Activated gamma-delta T cell treated with Interleukin-2 at 50 U/mL for 16 hours (primary cell): ENCODE measurements at regions not wholly inside any gene's neighbourhood (a gene's known extent, or its start where the extent isn't known, plus 50 kb on each side); places are given as distances from the start of the nearest gene placed in this dataset.
"Not testable (repeated sequence)": the region's sequence is repeated elsewhere in the genome, so short reads cannot be mapped to it uniquely, and the experiment has no call there.

Experiments used
- DNase-seq: peaks from one replicate; pipeline ENCODE4 v3.0.0-alpha.2; 2020

DNA sequence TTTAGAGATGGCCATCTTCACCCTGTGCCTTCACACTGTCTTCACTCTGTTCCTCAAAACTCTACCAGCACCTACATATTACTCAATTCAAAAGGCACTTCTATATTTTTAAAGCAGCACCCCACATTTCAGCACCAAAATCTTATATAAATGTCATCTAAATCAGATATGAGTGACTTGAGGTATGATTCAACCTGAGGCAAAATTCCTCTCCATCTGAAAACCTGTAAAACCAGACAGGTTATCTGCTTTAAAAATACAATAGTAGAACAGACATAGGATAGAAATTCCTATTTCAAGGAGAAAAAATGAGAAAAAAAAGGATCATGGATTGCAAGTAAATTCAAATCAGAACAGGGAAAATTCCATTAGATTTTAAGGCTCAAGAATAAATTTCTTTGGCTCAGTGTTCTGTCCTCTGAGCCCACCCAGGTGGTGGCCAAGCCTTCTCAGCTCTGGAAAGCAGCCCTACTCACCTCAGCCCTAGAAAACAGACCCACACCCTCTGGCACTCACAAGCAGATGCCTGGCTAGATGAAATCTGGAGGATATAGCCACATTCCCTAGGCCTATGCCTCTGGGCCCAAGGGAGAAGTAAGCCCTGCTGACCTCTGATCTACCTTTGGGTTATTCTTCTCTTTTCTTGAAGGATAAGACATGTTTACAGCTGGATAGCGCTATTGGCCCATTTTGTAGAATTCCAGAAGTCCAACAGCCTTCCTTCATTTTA, 211.1 kb upstream of the XIST start:
- DNase-seq, result no peak

GRCh38 chrX:74061879-74062278, 209.4 kb upstream of the XIST start:
- no peak for DNase-seq

GRCh38 chrX:74049126-74049525, 196.6 kb upstream of the XIST start:
- no peak for DNase-seq

DNA sequence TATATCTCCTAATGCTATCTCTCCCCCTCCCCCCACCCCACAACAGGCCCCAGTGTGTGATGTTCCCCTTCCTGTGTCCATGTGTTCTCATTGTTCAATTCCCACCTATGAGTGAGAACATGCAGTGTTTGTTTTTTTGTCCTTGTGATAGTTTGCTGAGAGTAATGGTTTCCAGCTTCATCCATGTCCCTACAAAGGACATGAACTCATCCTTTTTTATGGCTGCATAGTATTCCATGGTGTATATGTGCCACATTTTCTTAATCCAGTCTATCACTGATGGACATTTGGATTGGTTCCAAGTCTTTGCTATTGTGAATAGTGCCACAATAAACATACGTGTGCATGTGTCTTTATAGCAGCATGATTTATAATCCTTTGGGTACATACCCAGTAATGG, 181.6 kb upstream of the XIST start:
- DNase-seq, result not testable (repeated sequence)

- DNase-seq, result not testable (repeated sequence)
Observed at GRCh38 chrX:74031527-74031926, 179.0 kb upstream of the XIST start.

DNA sequence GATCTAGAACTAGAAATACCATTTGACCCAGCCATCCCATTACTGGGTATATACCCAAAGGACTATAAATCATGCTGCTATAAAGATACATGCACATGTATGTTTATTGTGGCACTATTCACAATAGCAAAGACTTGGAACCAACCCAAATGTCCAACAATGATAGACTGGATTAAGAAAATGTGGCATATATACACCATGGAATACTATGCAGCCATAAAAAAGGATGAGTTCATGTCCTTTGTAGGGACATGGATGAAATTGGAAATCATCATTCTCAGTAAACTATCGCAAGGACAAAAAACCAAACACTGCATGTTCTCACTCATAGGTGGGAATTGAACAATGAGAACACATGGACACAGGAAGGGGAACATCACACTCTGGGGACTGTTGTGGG, 178.3 kb upstream of the XIST start:
- not testable (repeated sequence) for DNase-seq

DNA sequence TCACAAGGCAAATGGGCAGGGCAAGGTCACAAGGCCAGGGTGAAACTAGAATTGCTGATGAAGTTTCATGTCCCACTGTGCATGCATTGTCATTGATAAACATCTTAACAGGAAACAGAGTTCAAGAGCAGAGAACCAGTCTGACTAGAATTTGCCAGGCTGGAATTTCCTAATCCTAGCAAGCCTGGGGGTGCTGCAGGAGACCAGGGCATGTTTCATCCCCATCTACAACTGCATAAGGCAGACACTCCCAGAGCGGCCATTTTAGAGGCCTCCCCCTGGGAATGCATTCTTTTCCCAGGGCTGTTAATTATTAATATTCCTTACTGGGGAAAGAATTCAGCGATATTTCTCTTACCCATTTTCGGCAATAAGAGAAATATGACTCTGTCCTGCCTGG, 172.6 kb upstream of the XIST start:
- DNase-seq, result not testable (repeated sequence)

GRCh38 chrX:74023203-74023602, 170.7 kb upstream of the XIST start:
- DNase-seq, result no peak

- DNase-seq, result no peak
Observed at GRCh38 chrX:74018253-74018652, 165.7 kb upstream of the XIST start.

DNA sequence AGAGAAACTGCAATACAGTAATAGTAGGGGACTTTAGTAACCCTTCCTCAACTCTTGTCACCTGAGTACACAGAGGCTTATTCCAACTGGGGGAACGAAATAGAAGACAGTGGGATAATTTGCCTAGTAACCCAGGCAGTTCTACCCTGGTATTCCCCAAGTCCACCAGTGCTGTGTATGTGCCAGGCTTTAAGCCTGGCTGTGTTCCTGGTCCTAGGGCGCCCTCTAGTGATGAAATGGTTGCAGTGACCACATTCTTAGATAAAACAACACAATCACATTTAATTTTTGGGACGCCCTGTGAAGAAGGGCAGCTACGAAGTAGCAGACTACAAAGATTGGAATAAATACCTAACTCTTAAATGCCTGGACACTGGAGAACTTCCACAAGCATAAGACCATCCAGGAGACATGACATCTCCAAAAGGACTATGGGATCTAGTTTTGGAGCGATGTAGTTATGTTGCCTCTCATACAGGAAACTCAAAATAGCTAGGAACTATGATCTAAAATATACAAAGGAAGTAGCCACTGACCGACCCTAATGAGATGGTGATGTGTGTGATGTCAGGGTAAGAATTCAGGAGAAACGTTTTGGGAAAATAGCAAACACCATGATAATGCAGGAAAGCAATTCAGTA, 163.0 kb upstream of the XIST start:
- DNase-seq, result peak; percentile 69

- DNase-seq, result no peak
Observed at GRCh38 chrX:74009041-74009440, 156.5 kb upstream of the XIST start.

- DNase-seq, result no peak
Observed at GRCh38 chrX:73992019-73992418, 139.5 kb upstream of the XIST start.

- DNase-seq, result no peak
Observed at GRCh38 chrX:73987166-73987565, 134.7 kb upstream of the XIST start.

GRCh38 chrX:73979551-73980131, 127.1 kb upstream of the XIST start:
- DNase-seq, result no peak

- no peak for DNase-seq
Observed at GRCh38 chrX:73977542-73978169, 125.1 kb upstream of the XIST start.

DNA sequence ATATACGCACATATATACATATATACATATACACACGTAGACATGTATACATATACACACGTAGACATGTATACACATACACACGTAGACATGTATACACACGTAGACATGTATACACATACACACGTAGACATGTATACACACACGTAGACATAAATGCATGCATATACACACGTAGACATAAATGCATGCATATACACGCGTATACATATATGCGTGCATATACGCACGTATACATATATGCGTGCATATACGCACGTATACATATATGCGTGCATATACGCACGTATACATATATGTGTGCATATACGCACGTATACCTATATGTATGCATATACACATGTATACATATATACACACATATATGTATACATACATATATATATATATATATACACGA, 114.9 kb upstream of the XIST start:
- DNase-seq, result not testable (repeated sequence)

- DNase-seq, result no peak
Observed at GRCh38 chrX:73965833-73966232, 113.3 kb upstream of the XIST start.

DNA sequence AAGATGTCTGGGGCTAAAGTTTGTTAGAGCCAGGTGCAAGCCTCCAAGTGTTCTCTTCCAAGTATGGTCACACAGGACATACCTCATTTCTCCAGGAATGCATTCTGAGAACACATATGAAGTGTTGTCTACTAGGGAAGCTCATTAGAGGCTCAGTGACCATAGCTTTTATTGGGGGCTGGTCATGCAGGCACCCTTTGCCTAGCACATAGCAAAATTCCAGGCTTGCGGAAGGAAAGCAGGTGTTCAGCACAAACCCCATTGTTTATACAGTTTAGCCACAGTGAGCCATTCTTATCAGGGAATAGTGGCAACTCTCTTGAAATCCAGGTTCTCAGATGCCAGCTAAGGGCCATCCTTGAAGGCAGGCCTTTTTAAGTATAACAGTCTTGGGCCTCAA, 112.1 kb upstream of the XIST start:
- DNase-seq, result no peak

GRCh38 chrX:73963682-73964081, 111.2 kb upstream of the XIST start:
- no peak for DNase-seq

- DNase-seq, result no peak
Observed at GRCh38 chrX:73962948-73963347, 110.4 kb upstream of the XIST start.

DNA sequence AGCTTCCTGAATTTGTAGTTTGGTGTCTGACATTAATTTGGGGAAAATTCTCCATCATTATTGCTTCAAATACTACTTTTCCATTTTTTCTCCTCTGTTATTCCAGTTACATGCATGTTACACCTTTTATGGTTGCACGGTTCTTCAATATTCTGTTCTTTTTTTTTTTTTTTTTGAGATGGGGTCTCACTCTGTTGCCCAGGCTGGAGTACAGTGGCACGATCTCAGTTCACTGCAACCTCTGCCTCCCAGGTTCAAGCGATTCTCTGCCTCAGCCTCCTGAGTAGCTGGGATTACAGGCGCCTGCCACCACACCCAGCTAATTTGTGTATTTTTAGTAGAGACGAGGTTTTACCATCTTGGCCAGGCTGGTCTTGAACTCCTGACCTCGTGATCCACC, 109.4 kb upstream of the XIST start:
- not testable (repeated sequence) for DNase-seq

DNA sequence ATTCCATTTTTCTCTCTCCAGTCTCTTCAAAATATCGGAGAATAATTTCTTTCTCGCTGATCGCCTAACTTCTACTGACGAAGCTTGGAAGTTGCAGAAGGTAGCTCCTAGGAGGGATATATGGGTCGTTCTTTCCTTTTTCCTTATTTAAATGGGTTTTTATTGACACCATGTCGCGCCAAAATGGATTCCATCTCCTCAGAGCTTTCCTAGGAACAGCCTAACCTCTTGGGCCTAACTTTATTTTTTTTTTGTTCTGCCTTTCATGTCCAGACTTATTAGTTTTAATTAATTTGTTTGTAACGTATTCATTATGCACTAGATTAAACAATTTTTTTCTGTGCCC, 92.0 kb upstream of the XIST start:
- no peak for DNase-seq

DNA sequence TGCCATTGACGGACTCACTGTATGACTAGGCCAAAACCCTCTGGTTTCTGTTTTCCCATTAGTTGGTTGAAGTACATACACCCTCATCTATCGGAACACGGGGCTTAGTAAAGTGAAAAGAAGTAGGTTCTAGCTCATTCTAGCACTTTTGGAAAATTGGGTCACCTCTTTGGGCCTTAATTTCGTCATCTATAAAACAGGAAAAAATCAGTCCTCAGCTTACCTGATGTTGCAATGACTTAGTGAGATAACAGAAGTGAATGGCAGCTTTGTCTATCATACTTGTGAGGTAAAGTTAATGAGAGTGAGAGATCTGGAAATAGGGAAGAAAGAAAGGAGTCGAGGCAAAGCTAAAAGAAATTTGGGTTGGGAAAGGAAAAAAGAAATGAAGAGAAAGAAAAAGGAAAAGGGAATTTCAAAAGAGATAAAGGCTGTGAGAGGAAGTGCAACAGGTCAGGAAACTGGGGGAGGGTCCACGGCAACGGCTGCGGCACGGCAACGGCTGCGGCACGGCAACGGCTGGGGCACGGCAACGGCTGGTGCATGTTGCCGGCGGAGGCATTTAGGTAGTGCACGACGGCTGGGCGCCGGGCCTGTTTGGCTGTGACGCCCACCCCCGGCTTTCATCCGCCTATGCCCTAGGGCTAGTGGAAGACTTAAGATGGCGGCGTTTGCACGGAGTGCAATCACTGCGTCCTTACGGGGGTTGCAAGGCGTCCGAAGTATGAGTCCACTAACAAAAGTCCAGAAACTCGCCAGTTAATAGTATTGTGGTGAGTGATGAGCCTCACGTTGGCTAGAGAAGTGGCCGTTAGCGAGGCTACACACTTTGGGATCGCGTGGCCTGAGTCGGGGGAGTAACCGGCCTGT, 91.4 kb upstream of the XIST start:
- peak; percentile 88 for DNase-seq
